Neutrophil (primary cell): ENCODE measurements at regions not wholly inside any gene's neighbourhood (a gene's known extent, or its start where the extent isn't known, plus 50 kb on each side); places are given as distances from the start of the nearest gene placed in this dataset.

Experiments used
- H3K27ac ChIP-seq: fragments of 200-600 bp; sonication (generic); 2 replicates; pipeline ENCODE4 v1.5.1; 2016; ENCODE audit warnings: mild to moderate bottlenecking, moderate library complexity
- H3K27me3 ChIP-seq: fragments of 200-600 bp; sonication (generic); 2 replicates; pipeline ENCODE4 v1.6.0; 2016; ENCODE audit warnings: mild to moderate bottlenecking
- H3K36me3 ChIP-seq: fragments of 200-600 bp; sonication (generic); 2 replicates; pipeline ENCODE4 v1.5.1; 2017
- H3K4me1 ChIP-seq, 2 experiments: fragments of 200-600 bp in 1 of 2; sonication (generic) in 1 of 2; 1 replicate in 1 of 2; 2 replicates in 1 of 2; pipeline versions ENCODE4 v1.5.1 to v1.6.1; 2013 to 2016; ENCODE audit warnings: low read depth in 1 of 2, low read length in 1 of 2, mild to moderate bottlenecking in 1 of 2, moderate library complexity in 1 of 2; ENCODE audit not compliant: control insufficient read depth in 1 of 2, insufficient read depth in 1 of 2
- H3K4me3 ChIP-seq, 2 experiments: fragments of 200-600 bp in 1 of 2; sonication (generic) in 1 of 2; 1 replicate in 1 of 2; 2 replicates in 1 of 2; pipeline ENCODE4 v1.5.1; 2013 to 2016; ENCODE audit warnings: low read depth in 1 of 2, low read length in 1 of 2, mild to moderate bottlenecking in 1 of 2, moderate library complexity in 1 of 2
- H3K9me3 ChIP-seq: fragments of 200-600 bp; sonication (generic); 2 replicates; pipeline ENCODE4 v1.5.1; 2016
- TF ChIP-seq, protein P1 (sequence below): fragments of 200-600 bp; sonication (generic); IDR thresholded peaks from 2 replicates; pipeline ENCODE4 v1.5.1; 2016; ENCODE audit warnings: antibody characterized with exemption

DNA sequence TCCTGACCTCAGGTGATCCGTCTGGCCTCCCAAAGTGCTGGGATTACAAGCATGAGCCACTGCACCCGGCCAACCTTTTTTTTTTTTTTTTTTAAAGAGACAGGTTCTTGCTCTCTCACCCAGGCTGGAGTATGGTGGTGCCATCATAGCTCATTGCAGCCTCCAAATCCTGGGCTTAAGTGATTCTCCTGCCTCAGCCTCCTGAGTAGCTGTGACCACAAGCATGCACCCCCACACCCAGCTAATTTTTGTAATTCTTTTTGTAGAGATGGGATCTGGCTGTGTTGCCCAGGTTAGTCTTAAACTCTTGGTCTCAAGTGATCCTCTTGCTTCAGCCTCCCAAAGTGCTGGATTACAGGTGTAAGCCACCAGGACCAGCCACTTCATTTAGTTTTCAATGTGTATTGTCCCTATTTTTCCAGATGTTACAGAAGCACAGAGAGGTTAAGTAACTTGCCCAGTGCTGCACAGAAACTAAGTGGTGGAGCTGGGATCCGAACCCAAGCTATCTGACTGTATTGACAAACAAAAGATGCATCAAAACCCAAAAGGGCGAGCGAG, 55.6 kb upstream of the GRK3 start:
- no peak overlapping the region for H3K4me3 ChIP-seq
- peaks cover 12% of the 10 kb centered on the region for H3K36me3 ChIP-seq
- H3K27me3 ChIP-seq, result no peaks in the 10 kb centered on the region
- no peak overlapping the region for H3K27ac ChIP-seq
- H3K4me1 ChIP-seq, result no peaks in the 10 kb centered on the region
- TF ChIP-seq, protein P1, sequence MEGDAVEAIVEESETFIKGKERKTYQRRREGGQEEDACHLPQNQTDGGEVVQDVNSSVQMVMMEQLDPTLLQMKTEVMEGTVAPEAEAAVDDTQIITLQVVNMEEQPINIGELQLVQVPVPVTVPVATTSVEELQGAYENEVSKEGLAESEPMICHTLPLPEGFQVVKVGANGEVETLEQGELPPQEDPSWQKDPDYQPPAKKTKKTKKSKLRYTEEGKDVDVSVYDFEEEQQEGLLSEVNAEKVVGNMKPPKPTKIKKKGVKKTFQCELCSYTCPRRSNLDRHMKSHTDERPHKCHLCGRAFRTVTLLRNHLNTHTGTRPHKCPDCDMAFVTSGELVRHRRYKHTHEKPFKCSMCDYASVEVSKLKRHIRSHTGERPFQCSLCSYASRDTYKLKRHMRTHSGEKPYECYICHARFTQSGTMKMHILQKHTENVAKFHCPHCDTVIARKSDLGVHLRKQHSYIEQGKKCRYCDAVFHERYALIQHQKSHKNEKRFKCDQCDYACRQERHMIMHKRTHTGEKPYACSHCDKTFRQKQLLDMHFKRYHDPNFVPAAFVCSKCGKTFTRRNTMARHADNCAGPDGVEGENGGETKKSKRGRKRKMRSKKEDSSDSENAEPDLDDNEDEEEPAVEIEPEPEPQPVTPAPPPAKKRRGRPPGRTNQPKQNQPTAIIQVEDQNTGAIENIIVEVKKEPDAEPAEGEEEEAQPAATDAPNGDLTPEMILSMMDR, result no peak
- H3K9me3 ChIP-seq, result no peaks in the 10 kb centered on the region

DNA sequence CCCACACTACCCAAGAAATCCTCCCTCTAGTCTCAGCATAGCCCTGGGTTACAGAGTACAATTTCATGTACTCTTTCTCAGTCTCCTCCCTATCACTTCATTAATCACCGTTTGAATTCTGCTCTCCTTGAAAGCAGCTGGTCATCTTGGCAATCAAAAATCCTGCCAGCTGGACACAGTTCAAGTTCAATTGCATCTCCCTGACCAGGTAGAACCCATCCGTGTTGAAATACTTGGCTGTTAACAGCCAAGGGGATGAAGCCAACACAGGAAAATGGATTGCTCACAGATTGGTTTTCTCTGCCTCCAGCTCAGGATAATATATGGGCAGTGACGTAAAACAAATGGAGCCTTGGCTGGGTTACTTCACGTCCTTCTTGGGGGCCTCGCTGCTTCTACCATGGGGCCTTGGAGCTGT, 55.1 kb upstream of the GRK3 start:
- Histone ChIP-seq H3K4me1 (no peaks in the 10 kb centered on the region), H3K4me3 (no peak overlapping the region), H3K36me3 (peaks cover 12% of the 10 kb centered on the region), H3K27ac (no peak overlapping the region), H3K27me3 (no peaks in the 10 kb centered on the region), H3K9me3 (no peaks in the 10 kb centered on the region)
- TF ChIP-seq, protein P1, result no peak

DNA sequence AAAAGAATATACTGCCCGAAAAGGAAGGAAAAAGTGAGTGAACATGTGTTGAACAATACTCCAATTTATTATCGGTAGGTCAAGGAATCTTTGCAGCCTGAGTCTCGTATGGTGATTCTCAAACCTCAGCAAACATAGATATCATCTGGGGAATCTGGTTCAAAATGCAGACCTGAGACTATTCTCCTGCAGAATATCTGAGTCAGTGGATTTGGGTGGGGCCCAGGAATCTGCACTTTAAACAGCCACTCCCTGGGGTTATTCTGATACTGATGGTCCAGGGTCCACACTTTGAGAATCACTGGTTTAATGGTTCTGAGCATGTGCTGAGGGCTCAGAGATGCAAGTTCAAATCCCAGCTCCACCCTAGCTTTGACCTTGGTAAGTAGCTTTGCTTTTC, 53.6 kb upstream of the GRK3 start:
- no peaks in the 10 kb centered on the region for H3K4me1 ChIP-seq
- peaks cover 12% of the 10 kb centered on the region for H3K36me3 ChIP-seq
- TF ChIP-seq, protein P1, result no peak
- H3K27ac ChIP-seq, result no peak overlapping the region
- H3K9me3 ChIP-seq, result no peaks in the 10 kb centered on the region
- H3K4me3 ChIP-seq, result no peak overlapping the region
- H3K27me3 ChIP-seq, result no peaks in the 10 kb centered on the region

DNA sequence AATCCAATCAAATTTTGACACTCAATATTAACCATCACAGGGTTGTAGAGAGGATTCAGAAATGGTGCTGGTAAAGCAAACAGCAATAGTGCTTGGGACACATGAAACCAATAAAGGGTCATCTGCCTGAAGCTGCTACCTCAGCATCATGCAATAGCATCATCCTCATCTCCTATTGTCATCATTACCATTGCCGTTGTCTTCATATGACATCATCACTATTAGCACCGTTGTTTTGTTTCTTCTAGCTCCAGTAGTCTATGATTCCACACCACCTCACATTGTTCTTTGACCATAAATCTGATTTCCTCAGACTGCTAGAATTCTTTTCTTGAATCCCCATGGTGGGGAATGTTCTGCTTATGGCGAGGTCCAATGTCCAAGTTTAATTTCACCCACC, 52.8 kb upstream of the GRK3 start:
- Histone ChIP-seq H3K36me3 (peaks cover 12% of the 10 kb centered on the region), H3K4me3 (no peak overlapping the region), H3K27me3 (no peaks in the 10 kb centered on the region), H3K9me3 (no peaks in the 10 kb centered on the region), H3K4me1 (no peaks in the 10 kb centered on the region), H3K27ac (no peak overlapping the region)
- TF ChIP-seq, protein P1, result no peak

DNA sequence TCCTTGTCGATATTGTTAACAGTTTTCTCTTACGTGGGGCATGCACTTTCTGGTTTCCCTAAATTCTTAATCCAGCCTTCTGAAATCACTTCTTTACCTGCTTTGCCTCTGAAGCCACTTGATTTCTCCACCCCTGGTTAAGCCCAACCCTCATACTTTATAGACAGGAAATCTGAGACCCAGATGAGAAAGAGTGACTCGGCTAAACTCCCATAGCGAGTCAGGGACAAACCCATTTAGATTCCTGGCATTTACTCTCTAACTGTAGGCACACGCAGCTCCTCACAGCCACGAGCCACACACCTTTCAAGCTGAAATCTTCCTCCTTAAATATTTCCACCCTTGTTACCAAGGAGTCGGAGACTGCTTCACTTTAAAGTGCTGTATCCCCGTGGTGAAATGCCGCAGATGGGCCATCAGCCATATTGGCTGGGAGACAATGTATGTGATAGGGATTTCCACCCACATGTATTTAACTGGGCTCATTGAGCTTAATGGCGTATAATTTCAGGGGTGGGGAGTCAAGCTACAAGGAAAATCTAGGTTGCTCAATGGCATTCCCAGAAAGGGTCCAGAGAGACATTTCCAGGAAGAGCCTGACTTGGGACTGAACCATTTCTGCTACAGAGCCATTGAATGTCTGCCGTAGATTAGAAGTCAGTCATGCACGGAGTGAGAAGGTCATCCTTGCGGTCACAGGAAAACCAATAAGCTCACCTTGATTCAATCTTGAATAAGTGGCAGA, 49.9 kb upstream of the GRK3 start:
- H3K36me3 ChIP-seq, result peaks cover 12% of the 10 kb centered on the region
- H3K9me3 ChIP-seq, result no peaks in the 10 kb centered on the region
- TF ChIP-seq, protein P1, result no peak

More for the DNA sequence above, 49.9 kb upstream of the GRK3 start:
- no peaks in the 10 kb centered on the region for H3K27me3 ChIP-seq
- no peak overlapping the region for H3K27ac ChIP-seq
- H3K4me1 ChIP-seq, result no peaks in the 10 kb centered on the region
- no peak overlapping the region for H3K4me3 ChIP-seq
